HUES6 (cell line): ENCODE measurements at regions not wholly inside any gene's neighbourhood (a gene's known extent, or its start where the extent isn't known, plus 50 kb on each side); places are given as distances from the start of the nearest gene placed in this dataset.

ENCODE experiments used
- H3K27ac ChIP-seq: 2 replicates; pipeline ENCODE4 v1.7.0; 2013; ENCODE audit warnings: low read depth, mild to moderate bottlenecking, low read length, inconsistent platforms
- H3K27me3 ChIP-seq: 2 replicates; pipeline ENCODE4 v1.6.1; 2013; ENCODE audit warnings: low read length; ENCODE audit not compliant: control insufficient read depth, insufficient read depth
- H3K36me3 ChIP-seq: 2 replicates; pipeline ENCODE4 v1.6.1; 2013; ENCODE audit warnings: low read length; ENCODE audit not compliant: control insufficient read depth, insufficient read depth
- H3K4me1 ChIP-seq: 2 replicates; pipeline ENCODE4 v1.6.1; 2013; ENCODE audit warnings: low read length; ENCODE audit not compliant: control insufficient read depth, insufficient read depth
- H3K4me3 ChIP-seq: 2 replicates; pipeline ENCODE4 v1.5.1; 2013; ENCODE audit warnings: low read depth, low read length
- H3K9ac ChIP-seq: one replicate; pipeline ENCODE4 v1.6.1; 2013; ENCODE audit warnings: mild to moderate bottlenecking, low read length
- H3K9me3 ChIP-seq: 2 replicates; pipeline ENCODE4 v1.6.1; 2013; ENCODE audit warnings: low read depth, low read length; ENCODE audit not compliant: control insufficient read depth, insufficient read depth

GRCh38 chr11:98800696-98801095 lies 220.1 kb upstream of the CNTN5 start:
- no peaks in the 10 kb centered on the region for H3K36me3 ChIP-seq
- no peaks in the 10 kb centered on the region for H3K27me3 ChIP-seq
- no peak overlapping the region for H3K9ac ChIP-seq
- peaks cover 6% of the 10 kb centered on the region; the same call in 1 of the 2 replicates for H3K9me3 ChIP-seq
- no peak overlapping the region for H3K27ac ChIP-seq
- no peaks in the 10 kb centered on the region for H3K4me1 ChIP-seq
- H3K4me3 ChIP-seq: no peak overlapping the region

GRCh38 chr11:98828986-98829708 lies 191.6 kb upstream of the CNTN5 start:
- no peaks in the 10 kb centered on the region for H3K4me1 ChIP-seq
- no peaks in the 10 kb centered on the region for H3K9me3 ChIP-seq
- no peaks in the 10 kb centered on the region for H3K36me3 ChIP-seq
- no peak overlapping the region for H3K9ac ChIP-seq
- no peak overlapping the region for H3K27ac ChIP-seq
- no peaks in the 10 kb centered on the region for H3K27me3 ChIP-seq
- no peak overlapping the region for H3K4me3 ChIP-seq

- no peak overlapping the region for H3K4me3 ChIP-seq
- H3K4me1 ChIP-seq: no peaks in the 10 kb centered on the region
- no peak overlapping the region for H3K9ac ChIP-seq
- no peak overlapping the region for H3K27ac ChIP-seq
- H3K27me3 ChIP-seq: no peaks in the 10 kb centered on the region
- H3K36me3 ChIP-seq: no peaks in the 10 kb centered on the region
- H3K9me3 ChIP-seq: no peaks in the 10 kb centered on the region
These were observed 190.8 kb upstream of the CNTN5 start for GRCh38 chr11:98829971-98830370.

GRCh38 chr11:98834776-98835175 lies 186.0 kb upstream of the CNTN5 start:
- Histone ChIP-seq H3K27ac (no peak overlapping the region), H3K36me3 (no peaks in the 10 kb centered on the region), H3K9me3 (no peaks in the 10 kb centered on the region), H3K4me1 (no peaks in the 10 kb centered on the region), H3K4me3 (no peak overlapping the region), H3K27me3 (no peaks in the 10 kb centered on the region), H3K9ac (no peak overlapping the region)

GRCh38 chr11:98835335-98835734 lies 185.4 kb upstream of the CNTN5 start:
- no peak overlapping the region for H3K4me3 ChIP-seq
- H3K36me3 ChIP-seq: no peaks in the 10 kb centered on the region
- no peaks in the 10 kb centered on the region for H3K9me3 ChIP-seq
- H3K4me1 ChIP-seq: no peaks in the 10 kb centered on the region
- H3K9ac ChIP-seq: no peak overlapping the region
- H3K27me3 ChIP-seq: no peaks in the 10 kb centered on the region
- no peak overlapping the region for H3K27ac ChIP-seq

GRCh38 chr11:98836156-98836555 lies 184.6 kb upstream of the CNTN5 start:
- Histone ChIP-seq H3K27ac (no peak overlapping the region), H3K27me3 (no peaks in the 10 kb centered on the region), H3K9ac (no peak overlapping the region), H3K9me3 (no peaks in the 10 kb centered on the region), H3K36me3 (no peaks in the 10 kb centered on the region), H3K4me1 (no peaks in the 10 kb centered on the region), H3K4me3 (no peak overlapping the region)

- Histone ChIP-seq H3K9me3 (no peaks in the 10 kb centered on the region), H3K27ac (no peak overlapping the region), H3K4me3 (no peak overlapping the region), H3K9ac (no peak overlapping the region), H3K36me3 (no peaks in the 10 kb centered on the region), H3K27me3 (no peaks in the 10 kb centered on the region), H3K4me1 (no peaks in the 10 kb centered on the region)
These were observed 178.6 kb upstream of the CNTN5 start for GRCh38 chr11:98842187-98842586.

- no peaks in the 10 kb centered on the region for H3K36me3 ChIP-seq
- no peaks in the 10 kb centered on the region for H3K4me1 ChIP-seq
- H3K4me3 ChIP-seq: no peak overlapping the region
- H3K9ac ChIP-seq: no peak overlapping the region
- H3K27me3 ChIP-seq: no peaks in the 10 kb centered on the region
- no peaks in the 10 kb centered on the region for H3K9me3 ChIP-seq
- no peak overlapping the region for H3K27ac ChIP-seq
These were observed 158.6 kb upstream of the CNTN5 start for GRCh38 chr11:98862169-98862568.

GRCh38 chr11:98871690-98872089 lies 149.1 kb upstream of the CNTN5 start:
- no peak overlapping the region for H3K27ac ChIP-seq
- H3K9me3 ChIP-seq: no peaks in the 10 kb centered on the region
- no peaks in the 10 kb centered on the region for H3K27me3 ChIP-seq
- no peaks in the 10 kb centered on the region for H3K36me3 ChIP-seq
- no peak overlapping the region for H3K9ac ChIP-seq
- H3K4me1 ChIP-seq: no peaks in the 10 kb centered on the region
- H3K4me3 ChIP-seq: no peak overlapping the region

GRCh38 chr11:98874050-98874449 lies 146.7 kb upstream of the CNTN5 start:
- no peak overlapping the region for H3K4me3 ChIP-seq
- no peaks in the 10 kb centered on the region for H3K9me3 ChIP-seq
- H3K4me1 ChIP-seq: no peaks in the 10 kb centered on the region
- H3K27me3 ChIP-seq: no peaks in the 10 kb centered on the region
- no peak overlapping the region for H3K27ac ChIP-seq
- no peak overlapping the region for H3K9ac ChIP-seq
- no peaks in the 10 kb centered on the region for H3K36me3 ChIP-seq

- Histone ChIP-seq H3K4me3 (no peak overlapping the region), H3K9ac (no peak overlapping the region), H3K9me3 (0 out of 2 replicates have a peak, but pooled peaks cover 3% of the 10 kb centered on the region), H3K36me3 (no peaks in the 10 kb centered on the region), H3K27ac (no peak overlapping the region), H3K4me1 (no peaks in the 10 kb centered on the region), H3K27me3 (no peaks in the 10 kb centered on the region)
These were observed 124.8 kb upstream of the CNTN5 start for GRCh38 chr11:98895936-98896335.
